ENCODE measurements at regions not wholly inside any gene's neighbourhood (a gene's known extent, or its start where the extent isn't known, plus 50 kb on each side); places are given as distances from the start of the nearest gene placed in this dataset.

- DNase-seq, result no peak
Measured at GRCh38 chr2:76447294-76447693, 736.6 kb upstream of the GCFC2 start.

- DNase-seq, result no peak
Measured at GRCh38 chr2:76446872-76447271, 736.2 kb upstream of the GCFC2 start.

- DNase-seq, result no peak
Measured at GRCh38 chr2:76445880-76446279, 735.2 kb upstream of the GCFC2 start.

GRCh38 chr2:76444732-76445131 lies 734.0 kb upstream of the GCFC2 start:
- DNase-seq, result no peak

GRCh38 chr2:76437564-76437963 lies 726.8 kb upstream of the GCFC2 start:
- DNase-seq, result no peak

GRCh38 chr2:76429374-76429773 lies 718.7 kb upstream of the GCFC2 start:
- DNase-seq, result no peak

GRCh38 chr2:76427452-76427851 lies 716.7 kb upstream of the GCFC2 start:
- DNase-seq, result no peak

GRCh38 chr2:76415821-76416220 lies 705.1 kb upstream of the GCFC2 start:
- DNase-seq, result no peak

GRCh38 chr2:76413436-76413835 lies 702.7 kb upstream of the GCFC2 start:
- no peak for DNase-seq

GRCh38 chr2:76406134-76406855 lies 695.6 kb upstream of the GCFC2 start:
- no peak for DNase-seq

GRCh38 chr2:76393356-76393755 lies 682.6 kb upstream of the GCFC2 start:
- no peak for DNase-seq

- no peak for DNase-seq
Measured at GRCh38 chr2:76391678-76392077, 681.0 kb upstream of the GCFC2 start.

GRCh38 chr2:76387294-76387693 lies 676.6 kb upstream of the GCFC2 start:
- no peak for DNase-seq

GRCh38 chr2:76385943-76386342 lies 675.2 kb upstream of the GCFC2 start:
- DNase-seq, result no peak

- DNase-seq, result no peak
Measured at GRCh38 chr2:76381624-76382023, 670.9 kb upstream of the GCFC2 start.

- DNase-seq, result no peak
Measured at GRCh38 chr2:76378140-76378539, 667.4 kb upstream of the GCFC2 start.

GRCh38 chr2:76341439-76341838 lies 630.7 kb upstream of the GCFC2 start:
- no peak for DNase-seq

- DNase-seq, result no peak
Measured at GRCh38 chr2:76332871-76333270, 622.2 kb upstream of the GCFC2 start.

GRCh38 chr2:76330865-76331264 lies 620.1 kb upstream of the GCFC2 start:
- no peak for DNase-seq

- DNase-seq, result no peak
Measured at GRCh38 chr2:76326636-76327035, 615.9 kb upstream of the GCFC2 start.

- DNase-seq, result no peak
Measured at GRCh38 chr2:76323381-76323780, 612.7 kb upstream of the GCFC2 start.

- no peak for DNase-seq
Measured at GRCh38 chr2:76320716-76321115, 610.0 kb upstream of the GCFC2 start.

- no peak for DNase-seq
Measured at GRCh38 chr2:76318848-76319360, 608.2 kb upstream of the GCFC2 start.

GRCh38 chr2:76316691-76317090 lies 606.0 kb upstream of the GCFC2 start:
- no peak for DNase-seq

Measured in activated naive CD4-positive, alpha-beta T cell treated with Interleukin-2 at 50 U/mL for 16 hours (primary cell).